Keratinocyte (primary cell): ENCODE measurements at regions not wholly inside any gene's neighbourhood (a gene's known extent, or its start where the extent isn't known, plus 50 kb on each side); places are given as distances from the start of the nearest gene placed in this dataset.

Experiments
- DNase-seq: peaks from one replicate; pipeline ENCODE4 v3.0.0-alpha.2; 2011; ENCODE audit warnings: low read depth, missing footprints, low spot score
- FAIRE-seq: peaks from 2 replicates; lab custom pipeline; 2011; peaks lifted over from hg19 to GRCh38; lab: Jason Lieb, UNC
- H2AFZ ChIP-seq: 2 replicates; pipeline ENCODE4 v1.6.0; 2012; ENCODE audit warnings: low read length, control low read depth, inconsistent platforms; ENCODE audit not compliant: control insufficient read depth
- H3K27ac ChIP-seq: 2 replicates; pipeline ENCODE4 v1.5.1; 2011; ENCODE audit warnings: low read length; ENCODE audit not compliant: control insufficient read depth, insufficient read depth
- H3K27me3 ChIP-seq: 3 replicates; pipeline ENCODE4 v1.6.0; 2011; ENCODE audit warnings: low read length; ENCODE audit not compliant: control insufficient read depth, insufficient read depth; ENCODE audit errors: extremely low read depth
- H3K36me3 ChIP-seq, 2 experiments: 2 replicates in 1 of 2; 3 replicates in 1 of 2; pipeline ENCODE4 v1.5.1; 2011; ENCODE audit warnings: low read length in 2 of 2, mild to moderate bottlenecking in 1 of 2; ENCODE audit not compliant: control insufficient read depth in 2 of 2, insufficient read depth in 2 of 2; ENCODE audit errors: extremely low read depth in 1 of 2
- H3K4me1 ChIP-seq: 3 replicates; pipeline ENCODE4 v1.5.1; 2011; ENCODE audit warnings: low read length; ENCODE audit not compliant: control insufficient read depth, insufficient read depth; ENCODE audit errors: extremely low read depth
- H3K4me2 ChIP-seq: 3 replicates; pipeline ENCODE4 v1.6.0; 2011; ENCODE audit warnings: low read depth, low read length; ENCODE audit not compliant: control insufficient read depth, insufficient read depth; ENCODE audit errors: extremely low read depth
- H3K4me3 ChIP-seq, 3 experiments: fragments of 200-600 bp in 1 of 3; sonication (generic) in 1 of 3; 2 replicates in 2 of 3; 3 replicates in 1 of 3; pipeline ENCODE4 v1.5.1; 2011 to 2016; ENCODE audit warnings: low read length in 3 of 3, mild to moderate bottlenecking in 3 of 3, control low read depth in 2 of 3, inconsistent platforms in 1 of 3, low read depth in 1 of 3, mixed read lengths in 1 of 3, mixed run types in 1 of 3, moderate library complexity in 1 of 3; ENCODE audit not compliant: control insufficient read depth in 2 of 3, insufficient read depth in 2 of 3; ENCODE audit errors: extremely low read depth in 1 of 3
- H3K79me2 ChIP-seq: 2 replicates; pipeline ENCODE4 v1.6.0; 2012; ENCODE audit warnings: low read length; ENCODE audit not compliant: control insufficient read depth, insufficient read depth
- H3K9ac ChIP-seq: 3 replicates; pipeline ENCODE4 v1.6.0; 2011; ENCODE audit warnings: low read length; ENCODE audit not compliant: control insufficient read depth, insufficient read depth; ENCODE audit errors: extremely low read depth
- H3K9me1 ChIP-seq: 3 replicates; pipeline ENCODE4 v1.6.0; 2011; ENCODE audit warnings: low read length; ENCODE audit not compliant: control insufficient read depth, insufficient read depth; ENCODE audit errors: extremely low read depth
- H3K9me3 ChIP-seq: 2 replicates; pipeline ENCODE4 v1.5.1; 2012; ENCODE audit warnings: low read depth, low read length; ENCODE audit not compliant: control insufficient read depth
- H4K20me1 ChIP-seq: 3 replicates; pipeline ENCODE4 v1.6.0; 2011; ENCODE audit warnings: low read length; ENCODE audit not compliant: control insufficient read depth, insufficient read depth; ENCODE audit errors: extremely low read depth
- EZH2 ChIP-seq: IDR thresholded peaks from one replicate; pipeline ENCODE4 v1.6.1; 2012; ENCODE audit warnings: inconsistent platforms, mild to moderate bottlenecking, low read length, moderate library complexity
- dilution Hi-C: fragments of 300-500 bp; cut with MboI; formaldehyde crosslinking; loops from one replicate; pipeline ENCODE4 v1.7.0; 2020; ENCODE audit warnings: low sequenced_read_pairs; ENCODE audit not compliant: extremely low pct_ligation_motif_present
- TF ChIP-seq, protein P1 (sequence below), 3 experiments: IDR thresholded peaks in 1 of 3; conservative IDR thresholded peaks in 1 of 3; optimal IDR thresholded peaks in 1 of 3; 2 replicates in 2 of 3; 3 replicates in 1 of 3; pipeline versions ENCODE3 to v1.5.1; 2011; ENCODE audit warnings: low read length in 3 of 3, mild to moderate bottlenecking in 3 of 3, moderate library complexity in 2 of 3, control low read depth in 1 of 3, inconsistent platforms in 1 of 3; ENCODE audit not compliant: insufficient read depth in 2 of 3; ENCODE audit errors: extremely low read depth in 1 of 3

DNA sequence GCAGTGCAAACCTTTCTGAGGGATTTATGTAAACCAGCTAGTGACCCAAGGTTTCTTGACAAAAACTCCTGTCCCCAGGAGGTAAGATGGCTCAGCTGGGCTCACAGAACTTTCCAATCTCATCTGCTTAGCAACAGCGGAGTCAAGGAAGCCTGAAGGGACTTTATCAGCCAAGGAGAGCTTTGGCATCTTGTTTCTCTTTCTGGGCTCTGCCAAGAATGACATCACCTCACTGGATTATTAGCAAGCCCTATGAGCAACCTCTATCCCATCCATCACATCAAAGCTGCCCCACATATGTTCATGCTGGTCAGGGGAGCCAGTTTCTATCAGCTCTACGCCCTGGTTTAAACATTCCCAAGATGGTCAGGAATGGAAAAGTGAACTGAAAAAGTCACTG is 461.3 kb downstream of the ENC1 start:
- no peak overlapping the region for H3K4me2 ChIP-seq
- no peak overlapping the region for H2AFZ ChIP-seq
- H3K79me2 ChIP-seq = no peaks in the 10 kb centered on the region
- no peaks in the 10 kb centered on the region for H3K9me1 ChIP-seq
- H3K27ac ChIP-seq = no peak overlapping the region
- H3K36me3 ChIP-seq = no peaks in the 10 kb centered on the region
- H4K20me1 ChIP-seq = no peaks in the 10 kb centered on the region
- H3K4me1 ChIP-seq = peaks cover 8% of the 10 kb centered on the region
- FAIRE-seq (peak; percentile 43), DNase-seq (no peak)
- no peaks in the 10 kb centered on the region for H3K9me3 ChIP-seq
- H3K9ac ChIP-seq = no peak overlapping the region
- no peak for TF ChIP-seq EZH2
- TF ChIP-seq, protein P1, sequence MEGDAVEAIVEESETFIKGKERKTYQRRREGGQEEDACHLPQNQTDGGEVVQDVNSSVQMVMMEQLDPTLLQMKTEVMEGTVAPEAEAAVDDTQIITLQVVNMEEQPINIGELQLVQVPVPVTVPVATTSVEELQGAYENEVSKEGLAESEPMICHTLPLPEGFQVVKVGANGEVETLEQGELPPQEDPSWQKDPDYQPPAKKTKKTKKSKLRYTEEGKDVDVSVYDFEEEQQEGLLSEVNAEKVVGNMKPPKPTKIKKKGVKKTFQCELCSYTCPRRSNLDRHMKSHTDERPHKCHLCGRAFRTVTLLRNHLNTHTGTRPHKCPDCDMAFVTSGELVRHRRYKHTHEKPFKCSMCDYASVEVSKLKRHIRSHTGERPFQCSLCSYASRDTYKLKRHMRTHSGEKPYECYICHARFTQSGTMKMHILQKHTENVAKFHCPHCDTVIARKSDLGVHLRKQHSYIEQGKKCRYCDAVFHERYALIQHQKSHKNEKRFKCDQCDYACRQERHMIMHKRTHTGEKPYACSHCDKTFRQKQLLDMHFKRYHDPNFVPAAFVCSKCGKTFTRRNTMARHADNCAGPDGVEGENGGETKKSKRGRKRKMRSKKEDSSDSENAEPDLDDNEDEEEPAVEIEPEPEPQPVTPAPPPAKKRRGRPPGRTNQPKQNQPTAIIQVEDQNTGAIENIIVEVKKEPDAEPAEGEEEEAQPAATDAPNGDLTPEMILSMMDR (optimal IDR thresholded peaks at IDR 0.05 in 1 of 3, IDR thresholded peaks at IDR 0.05 in 1 of 3, conservative IDR thresholded peaks at IDR 0.05 in 1 of 3; ENCODE audit: extremely low read depth in 1 of 3, insufficient read depth in 2 of 3, low read length in 3 of 3) = no peak
- dilution Hi-C loops = no loop called here
- H3K4me3 ChIP-seq = no peak overlapping the region
- peaks cover 4% of the 10 kb centered on the region for H3K27me3 ChIP-seq

DNA sequence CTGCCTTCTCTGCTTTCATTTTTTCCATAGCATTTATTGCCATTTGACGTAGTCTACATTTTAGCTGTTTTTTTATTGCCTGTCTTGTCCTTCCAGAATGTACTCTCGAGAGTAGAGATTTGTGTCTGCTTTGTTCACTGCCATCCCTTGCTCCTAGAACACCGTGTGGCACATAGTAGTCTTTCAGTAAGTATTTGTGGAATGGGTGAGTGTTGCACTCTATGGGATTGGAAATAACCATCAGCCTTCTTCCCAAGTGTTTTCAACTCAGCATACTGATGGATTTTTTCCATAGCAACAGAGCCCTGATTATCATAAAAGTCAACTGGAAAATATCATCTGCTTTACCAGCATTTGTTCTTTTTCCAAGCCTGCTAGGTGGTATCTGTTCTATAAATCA is 462.6 kb downstream of the ENC1 start:
- no peaks in the 10 kb centered on the region for H4K20me1 ChIP-seq
- dilution Hi-C loops = no loop called here
- no peak overlapping the region for H3K9ac ChIP-seq
- no peaks in the 10 kb centered on the region for H3K36me3 ChIP-seq
- H2AFZ ChIP-seq = no peak overlapping the region
- TF ChIP-seq EZH2 = no peak
- no peaks in the 10 kb centered on the region for H3K9me3 ChIP-seq
- no peak overlapping the region for H3K4me3 ChIP-seq
- FAIRE-seq = no peak
- H3K27ac ChIP-seq = no peak overlapping the region
- no peaks in the 10 kb centered on the region for H3K9me1 ChIP-seq
- peaks cover 1% of the 10 kb centered on the region for H3K4me1 ChIP-seq
- H3K79me2 ChIP-seq = no peaks in the 10 kb centered on the region
- no peak overlapping the region for H3K4me2 ChIP-seq
- H3K27me3 ChIP-seq = no peaks in the 10 kb centered on the region
- no peak for DNase-seq

DNA sequence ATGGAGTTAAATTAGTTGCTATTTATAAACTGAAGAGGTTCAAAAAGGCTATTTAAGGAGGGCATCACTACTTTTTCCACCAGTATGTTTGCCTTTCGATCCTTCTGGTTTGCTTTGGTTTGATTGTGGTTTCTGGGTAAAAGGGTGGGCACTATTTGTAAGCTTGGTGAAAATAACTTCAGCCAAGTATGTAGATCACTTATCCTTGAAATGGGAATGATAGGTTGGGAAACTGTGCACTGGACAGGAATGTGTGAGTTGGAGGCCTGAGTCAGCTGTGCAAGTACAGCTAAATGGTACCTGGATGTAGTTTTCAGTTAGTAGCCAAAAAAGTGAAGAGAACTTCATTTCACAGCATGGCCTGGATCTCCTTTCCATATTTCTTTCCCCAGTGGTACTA is 466.2 kb downstream of the ENC1 start:
- Histone ChIP-seq H3K36me3 (no peaks in the 10 kb centered on the region), H3K27me3 (no peaks in the 10 kb centered on the region), H3K79me2 (no peaks in the 10 kb centered on the region), H4K20me1 (no peaks in the 10 kb centered on the region), H3K4me3 (no peak overlapping the region), H3K4me2 (no peak overlapping the region), H3K9ac (no peak overlapping the region), H3K27ac (no peak overlapping the region), H3K4me1 (no peaks in the 10 kb centered on the region), H2AFZ (no peak overlapping the region), H3K9me1 (no peaks in the 10 kb centered on the region), H3K9me3 (no peaks in the 10 kb centered on the region)
- no peak for FAIRE-seq
- dilution Hi-C loops = no loop called here
- DNase-seq = no peak
- no peak for TF ChIP-seq EZH2
- TF ChIP-seq, protein P1 (optimal IDR thresholded peaks at IDR 0.05 in 1 of 3, IDR thresholded peaks at IDR 0.05 in 1 of 3, conservative IDR thresholded peaks at IDR 0.05 in 1 of 3; ENCODE audit: extremely low read depth in 1 of 3, insufficient read depth in 2 of 3, low read length in 3 of 3) = no peak
